GM19372 (cell line): ENCODE measurements at regions not wholly inside any gene's neighbourhood (a gene's known extent, or its start where the extent isn't known, plus 50 kb on each side); places are given as distances from the start of the nearest gene placed in this dataset.
"Not testable (repeated sequence)": the region's sequence is repeated elsewhere in the genome, so short reads cannot be mapped to it uniquely, and the experiment has no call there.

Experiments used
- ATAC-seq: cut with Tn5 transposase; IDR thresholded peaks from one replicate; pipeline ENCODE4 v1.9.1; 2021; ENCODE audit warnings: mild to moderate bottlenecking, low read depth, moderate library complexity; ENCODE audit not compliant: unreplicated experiment

DNA sequence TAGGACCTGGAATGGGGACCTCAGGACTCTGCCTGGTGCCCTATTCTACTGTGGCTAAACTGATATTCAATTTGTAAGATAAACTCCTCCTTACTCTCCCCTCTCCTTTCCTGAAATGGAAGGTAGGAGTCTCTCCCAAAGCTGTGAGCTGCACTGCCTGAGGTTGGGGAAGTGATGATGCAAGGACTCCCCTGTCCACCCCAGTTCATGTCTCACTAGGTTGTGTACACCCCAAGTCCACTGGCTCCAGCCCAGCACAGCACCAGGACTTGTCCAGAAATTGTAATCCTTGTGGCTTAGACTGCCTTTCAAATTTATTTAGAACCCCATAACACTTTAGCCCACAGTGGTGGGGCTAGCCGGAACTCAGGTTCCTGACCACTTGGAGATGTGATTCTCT is 247.2 kb upstream of the CTBP2 start:
- no peak for ATAC-seq

DNA sequence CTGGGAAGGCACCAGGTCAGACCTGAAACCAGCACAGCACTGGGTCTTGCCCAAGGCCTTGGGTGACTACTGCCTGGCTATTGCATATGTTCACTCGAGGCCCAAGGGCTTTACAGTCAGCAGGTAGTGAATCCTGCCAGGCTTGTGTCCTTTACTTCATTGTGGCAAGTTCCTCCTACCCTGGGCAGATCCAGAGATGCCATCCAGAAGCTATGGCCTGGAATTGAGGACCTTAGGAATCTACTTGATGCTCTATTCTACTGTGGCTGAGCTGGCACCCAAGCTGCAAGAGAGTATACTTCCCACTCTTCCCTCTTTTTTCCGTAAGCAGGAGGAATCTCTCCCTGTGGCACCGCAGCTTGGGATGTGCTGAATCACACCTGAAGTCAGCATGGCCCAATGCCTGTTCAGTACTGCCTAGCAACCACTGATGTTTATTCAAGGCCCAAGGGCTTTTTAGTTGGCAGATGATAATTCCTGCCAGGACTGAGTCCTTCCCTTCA is 246.7 kb upstream of the CTBP2 start:
- ATAC-seq = no peak

DNA sequence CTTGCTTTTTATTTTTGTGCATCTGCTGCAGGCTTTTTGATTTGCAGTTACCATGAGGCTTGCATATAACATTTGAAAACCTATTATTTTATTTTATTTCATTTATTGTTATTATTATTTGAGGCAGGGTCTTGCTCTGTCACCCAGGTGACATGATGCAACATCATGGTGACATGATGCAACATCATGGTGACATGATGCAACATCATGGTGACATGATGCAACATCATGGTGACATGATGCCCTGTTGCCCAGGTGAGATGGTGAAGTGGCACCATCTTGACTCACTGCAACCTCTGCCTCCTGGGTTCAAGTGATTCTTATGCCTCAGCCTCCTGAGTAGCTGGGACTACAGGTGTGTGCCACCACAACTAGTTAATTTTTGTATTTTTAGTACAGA is 244.5 kb upstream of the CTBP2 start:
- ATAC-seq = not testable (repeated sequence)

DNA sequence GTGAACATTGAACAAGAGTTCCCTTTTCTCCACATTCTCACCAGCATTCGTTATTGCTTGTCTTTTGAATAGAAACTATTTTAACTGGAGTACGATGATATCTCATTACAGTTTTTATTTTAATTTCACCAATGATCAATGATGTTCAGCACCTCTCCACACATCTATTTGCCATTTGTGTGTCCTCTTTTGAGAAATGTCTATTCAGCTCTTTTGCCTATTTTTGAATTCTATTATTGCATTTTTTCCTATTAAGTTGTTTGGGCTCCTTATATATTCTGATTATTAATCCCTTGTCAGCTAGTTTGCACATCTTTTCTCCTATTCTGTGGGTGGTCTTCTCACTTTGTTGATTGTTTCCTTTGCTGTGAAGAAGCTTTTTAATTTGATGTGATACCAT is 241.1 kb upstream of the CTBP2 start:
- no peak for ATAC-seq

DNA sequence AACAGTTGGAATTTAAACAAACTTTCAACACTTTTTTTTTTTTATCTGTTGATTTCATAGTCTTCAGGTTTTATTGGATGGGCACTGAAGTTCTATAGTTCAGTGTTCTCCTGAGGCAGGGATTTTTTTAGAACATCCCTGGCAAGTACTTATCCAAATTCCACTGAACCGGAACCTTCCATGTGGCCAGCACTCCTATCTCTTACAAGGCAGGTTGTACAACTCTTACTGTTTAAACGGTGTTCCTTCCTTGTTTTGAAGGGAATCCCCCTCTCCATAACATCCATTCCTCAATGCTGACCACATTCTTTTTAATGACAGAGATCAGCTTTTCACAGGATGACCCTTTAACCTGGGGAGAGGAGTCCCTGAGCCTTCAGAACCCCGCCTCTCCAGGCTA is 238.9 kb upstream of the CTBP2 start:
- ATAC-seq = no peak

DNA sequence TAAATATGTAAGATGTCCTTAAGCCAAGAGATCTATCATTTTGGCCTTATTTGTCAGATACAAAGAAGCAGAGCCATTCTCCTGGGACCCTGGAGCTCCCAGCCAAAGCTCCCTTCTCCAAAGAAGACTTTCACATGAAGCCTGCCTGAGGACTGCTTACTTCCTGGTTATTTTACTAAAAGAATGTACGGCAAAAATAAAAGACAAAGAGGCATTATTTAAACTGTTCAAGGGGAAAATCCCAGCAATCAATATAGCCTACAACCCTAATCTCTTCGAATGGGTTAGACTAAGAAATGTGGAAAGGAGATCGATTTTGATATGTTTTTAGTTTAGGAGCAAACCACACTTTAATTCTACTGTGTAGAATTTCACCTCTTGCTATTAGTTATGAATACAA is 237.9 kb upstream of the CTBP2 start:
- ATAC-seq = no peak

DNA sequence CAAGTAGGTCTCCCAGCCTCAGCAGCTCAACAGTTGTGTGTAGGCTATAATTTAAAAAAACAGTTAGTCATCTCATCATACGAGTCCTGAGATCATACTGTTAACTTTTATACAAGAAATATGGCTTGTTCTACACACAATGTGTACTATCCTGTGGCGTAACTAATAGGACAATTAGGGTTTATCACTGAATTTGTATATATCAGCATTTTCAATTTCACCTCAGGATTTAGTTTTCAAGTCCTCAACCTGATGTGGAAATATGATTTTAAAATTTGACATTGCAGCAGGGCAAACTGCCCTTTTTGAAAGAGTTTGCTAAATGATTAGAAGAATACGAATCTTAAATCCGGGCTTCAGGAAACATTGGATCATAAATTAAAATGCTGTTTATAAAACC is 237.2 kb upstream of the CTBP2 start:
- no peak for ATAC-seq

DNA sequence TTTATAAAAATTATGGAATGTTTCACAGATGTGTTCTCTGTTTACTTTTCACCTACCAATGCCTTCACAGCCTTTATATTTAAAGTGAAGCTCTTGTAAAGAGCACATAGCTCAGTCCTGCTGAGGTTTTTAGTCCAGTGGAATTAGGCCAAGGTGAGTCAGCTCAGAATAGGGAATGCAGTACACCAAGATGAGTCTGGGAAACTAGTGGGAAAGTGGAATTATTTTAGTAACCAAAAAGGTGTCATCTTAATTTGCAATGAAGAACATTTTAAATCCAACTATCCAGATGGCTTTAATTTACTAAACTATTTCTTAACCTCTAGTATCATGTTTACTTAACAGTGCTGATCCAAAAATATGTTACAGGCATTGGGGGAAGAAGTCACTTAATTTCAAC is 236.3 kb upstream of the CTBP2 start:
- no peak for ATAC-seq

DNA sequence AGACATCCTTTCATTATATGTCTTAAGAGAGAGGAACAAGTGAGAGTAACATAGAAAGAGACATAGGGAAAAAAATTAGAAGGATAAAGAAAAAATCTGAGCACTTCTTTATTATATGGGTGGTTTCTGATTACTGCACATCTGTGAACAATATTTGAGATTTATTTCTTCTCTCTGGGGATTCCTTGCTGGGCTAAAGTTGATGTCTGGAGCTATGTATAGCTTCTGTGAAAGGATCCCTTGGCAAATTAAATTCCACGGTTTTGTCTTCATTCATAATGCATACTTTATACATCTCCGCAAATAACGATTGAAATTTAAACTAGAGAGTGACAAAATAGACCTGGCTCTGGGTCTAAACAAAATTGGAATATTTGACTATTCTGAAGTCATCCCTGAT is 232.2 kb upstream of the CTBP2 start:
- ATAC-seq = no peak

DNA sequence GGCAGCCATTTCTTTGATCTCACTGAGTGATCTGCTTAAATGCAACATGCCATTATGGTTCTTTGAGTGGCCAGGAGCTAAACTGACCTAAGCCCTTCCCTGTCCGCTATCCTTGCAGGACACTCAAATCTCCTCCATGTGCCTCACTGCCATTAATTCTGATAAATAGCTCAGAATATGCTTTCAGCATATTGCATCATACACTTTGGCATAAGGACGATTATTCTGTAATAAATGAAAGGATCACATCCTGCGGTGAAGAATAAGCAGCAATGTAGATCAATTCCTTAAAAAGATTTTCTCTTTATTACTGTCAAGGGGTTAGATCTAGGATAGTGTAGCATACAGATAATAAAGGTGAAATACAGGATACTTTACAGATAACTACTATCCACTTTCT is 231.8 kb upstream of the CTBP2 start:
- no peak for ATAC-seq

DNA sequence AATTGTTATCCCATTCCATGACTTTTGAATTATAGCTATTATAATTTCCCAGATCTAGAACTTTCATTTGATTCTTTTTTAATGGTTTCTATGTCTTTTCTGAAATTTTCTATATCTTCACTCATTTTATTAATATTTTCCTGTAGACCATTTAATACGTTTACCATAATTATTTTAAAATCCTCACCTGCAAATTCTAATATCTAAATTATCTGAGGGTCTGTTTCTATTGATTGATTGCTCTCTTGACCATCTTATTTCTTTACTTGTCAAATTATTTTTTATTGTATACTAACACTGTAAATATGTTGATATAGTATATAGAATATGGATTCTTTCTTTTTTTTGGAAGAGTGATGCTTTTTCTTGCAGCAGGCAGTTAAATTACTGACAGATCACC is 229.3 kb upstream of the CTBP2 start:
- no peak for ATAC-seq

DNA sequence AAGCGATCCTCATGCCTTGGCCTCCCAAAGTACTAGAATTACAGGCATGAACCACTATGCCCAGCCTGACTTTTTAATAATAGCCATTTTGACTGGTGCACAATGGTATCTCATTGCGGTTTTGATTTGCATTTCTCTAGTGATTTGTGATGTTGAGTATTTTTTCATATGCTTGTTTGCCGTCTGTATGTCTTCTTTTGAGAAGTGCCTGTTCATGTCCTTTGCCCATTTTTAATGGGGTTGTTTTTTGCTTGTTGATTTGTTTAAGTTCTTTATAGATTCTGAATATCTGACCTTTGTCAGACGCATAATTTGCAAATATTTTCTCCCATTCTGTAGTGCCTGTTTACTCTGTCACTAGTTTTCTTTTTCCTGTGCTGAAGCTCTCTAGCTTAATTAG is 219.2 kb upstream of the CTBP2 start:
- ATAC-seq = no peak

DNA sequence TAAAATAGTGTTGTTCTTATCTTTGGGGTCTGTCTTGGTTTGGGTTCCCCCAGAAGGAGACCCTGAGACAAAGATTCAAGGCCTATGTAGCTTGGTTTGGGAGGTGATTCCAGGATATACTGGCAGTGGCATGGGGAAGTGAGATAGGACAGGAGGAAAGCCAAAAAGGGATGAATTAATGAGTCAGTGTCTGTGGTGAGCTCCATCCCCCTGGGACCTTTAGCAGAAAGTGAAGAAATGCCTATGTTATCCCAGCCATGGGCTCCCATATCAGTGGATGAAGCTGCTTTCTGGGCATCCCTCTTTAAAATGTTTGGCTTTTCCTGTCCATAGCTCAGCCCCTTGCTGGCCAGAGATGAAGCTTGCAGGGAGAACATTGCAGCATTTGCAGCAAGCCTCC is 217.0 kb upstream of the CTBP2 start:
- ATAC-seq = no peak

DNA sequence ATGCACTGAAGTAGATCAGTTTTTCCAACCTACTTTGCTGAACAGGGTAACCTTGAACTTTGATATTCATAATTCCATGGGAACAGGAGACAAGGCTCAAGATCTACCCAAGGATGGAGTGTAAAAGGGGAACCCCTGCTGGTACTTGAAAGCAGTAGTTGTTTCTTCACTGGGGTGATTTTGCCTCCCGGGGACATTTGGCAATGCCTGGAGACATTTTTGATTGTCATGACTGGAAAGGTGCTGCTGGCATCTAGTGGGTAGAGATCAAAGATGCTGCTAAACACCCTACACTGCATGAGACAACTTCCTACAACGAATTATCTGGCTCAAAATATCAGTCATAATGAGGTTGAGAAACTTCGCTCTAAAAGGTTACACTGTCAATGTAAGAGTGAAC is 214.8 kb upstream of the CTBP2 start:
- no peak for ATAC-seq

DNA sequence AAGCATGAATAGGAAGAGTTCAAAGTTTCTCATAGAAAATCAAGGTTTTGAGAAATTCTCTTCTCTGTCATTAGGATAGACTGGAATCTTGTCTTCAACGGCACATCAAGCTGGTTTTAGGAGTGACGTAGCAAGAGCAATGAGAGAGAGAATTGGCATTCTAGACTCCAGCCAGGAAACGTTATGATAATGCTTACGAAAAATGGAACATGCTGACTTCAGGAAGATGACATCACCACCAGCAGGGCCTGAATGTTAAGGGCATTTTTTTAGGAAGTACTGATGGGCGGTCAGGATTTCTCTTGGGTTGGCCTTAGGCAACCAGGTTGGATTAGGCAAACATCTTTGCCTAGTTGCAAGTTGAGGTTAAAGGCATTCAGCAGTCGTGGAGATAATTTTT is 213.2 kb upstream of the CTBP2 start:
- no peak for ATAC-seq

DNA sequence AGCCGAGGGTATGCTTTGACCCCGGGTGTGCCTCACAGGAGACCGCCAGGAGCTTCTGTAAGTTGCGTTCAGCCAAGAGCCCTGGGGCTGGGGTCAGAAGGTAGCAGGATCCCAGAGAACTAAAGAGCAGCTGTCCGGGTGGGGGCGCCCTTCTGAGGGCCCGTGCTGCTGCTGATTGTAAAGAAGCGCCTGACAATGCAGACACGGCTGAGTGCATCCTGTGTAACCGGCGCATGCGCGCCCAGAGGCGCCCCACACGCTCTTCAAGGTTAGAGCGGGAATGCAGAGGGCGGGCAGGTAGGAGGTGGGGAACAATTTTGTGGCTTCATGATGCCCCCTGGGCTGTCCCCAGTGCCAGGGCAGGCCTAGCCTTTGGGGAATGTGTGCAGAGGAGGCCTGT is 210.2 kb upstream of the CTBP2 start:
- ATAC-seq = no peak

DNA sequence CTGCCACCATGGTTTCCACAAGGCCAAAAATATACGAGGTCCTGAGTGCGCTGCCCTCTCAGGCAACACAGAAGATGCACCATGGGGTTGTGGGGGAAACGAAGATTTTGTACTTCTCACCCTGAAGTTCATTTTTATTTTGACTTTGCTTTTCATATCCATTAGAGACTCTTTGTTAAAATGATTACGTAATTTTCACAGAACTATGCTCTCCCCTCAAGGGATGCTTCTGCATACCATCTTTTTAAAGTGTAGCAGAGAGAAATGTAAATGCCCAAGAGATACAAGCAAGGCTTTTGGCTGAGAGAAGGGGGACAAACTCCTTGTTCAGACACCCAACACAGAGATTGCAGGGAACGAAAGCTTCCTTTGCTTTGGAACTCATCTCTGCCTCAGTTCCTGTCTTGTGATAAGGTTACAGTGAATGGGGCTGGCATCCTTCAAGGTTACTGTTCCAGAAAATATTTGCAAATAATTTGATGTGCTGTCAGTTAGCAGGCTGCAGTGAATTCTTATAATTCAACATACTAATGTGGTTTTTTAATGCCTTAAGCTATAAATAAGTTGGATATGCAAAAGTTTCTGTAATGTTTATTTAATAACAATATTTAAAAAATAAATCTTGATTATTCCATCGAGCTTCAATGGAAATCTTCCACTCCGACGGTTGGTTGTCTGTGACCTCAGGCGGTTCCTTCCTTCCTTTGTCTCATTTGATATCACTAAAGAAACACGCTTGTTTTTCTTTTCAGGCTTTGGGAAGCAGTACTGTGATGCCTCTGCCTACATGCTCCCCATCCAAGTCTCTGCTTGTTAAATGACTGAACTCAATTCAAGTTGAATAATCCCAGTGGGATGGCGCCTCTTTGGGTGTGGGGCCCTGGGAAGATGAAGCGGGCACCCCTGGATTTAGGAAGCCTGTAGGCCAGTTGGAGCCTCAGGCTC is 209.3 kb upstream of the CTBP2 start:
- ATAC-seq = no peak

DNA sequence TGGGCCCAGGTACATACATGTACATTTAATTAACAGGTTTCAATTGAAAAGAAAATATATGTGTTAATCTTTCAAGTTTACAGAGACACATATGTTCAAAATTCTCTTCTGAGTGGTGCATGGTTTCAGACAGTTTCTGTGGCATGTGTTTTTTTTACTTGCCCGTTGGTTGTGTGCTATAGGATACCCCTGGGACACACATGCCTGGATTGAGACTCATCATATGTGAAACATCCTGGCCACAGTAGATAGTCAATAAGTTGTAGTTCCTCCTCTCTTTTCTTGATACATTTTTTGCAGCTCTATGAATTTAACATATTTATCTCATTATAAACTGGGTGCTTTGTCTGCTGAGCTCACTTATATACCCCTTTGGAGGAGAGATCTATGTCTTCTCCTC is 207.8 kb upstream of the CTBP2 start:
- ATAC-seq = no peak

DNA sequence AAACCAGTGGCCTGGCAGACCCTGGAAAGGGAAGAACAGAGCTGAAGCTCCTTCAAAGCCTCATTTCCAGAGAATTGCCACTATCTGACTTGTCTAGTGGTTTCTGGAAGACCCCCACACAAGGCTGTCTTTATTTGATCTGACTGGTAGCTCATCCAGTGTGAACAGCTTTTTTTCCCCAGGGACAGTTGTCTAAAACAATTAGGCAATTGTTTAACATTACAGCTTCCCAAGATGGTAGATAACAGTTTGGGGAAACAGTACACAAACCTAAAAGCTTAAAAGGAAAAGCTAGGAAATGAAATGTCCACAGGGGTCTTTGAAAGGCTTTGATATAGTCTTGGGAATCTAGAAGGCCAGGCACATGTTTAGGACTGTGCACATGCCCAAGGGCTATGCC is 203.4 kb upstream of the CTBP2 start:
- no peak for ATAC-seq

DNA sequence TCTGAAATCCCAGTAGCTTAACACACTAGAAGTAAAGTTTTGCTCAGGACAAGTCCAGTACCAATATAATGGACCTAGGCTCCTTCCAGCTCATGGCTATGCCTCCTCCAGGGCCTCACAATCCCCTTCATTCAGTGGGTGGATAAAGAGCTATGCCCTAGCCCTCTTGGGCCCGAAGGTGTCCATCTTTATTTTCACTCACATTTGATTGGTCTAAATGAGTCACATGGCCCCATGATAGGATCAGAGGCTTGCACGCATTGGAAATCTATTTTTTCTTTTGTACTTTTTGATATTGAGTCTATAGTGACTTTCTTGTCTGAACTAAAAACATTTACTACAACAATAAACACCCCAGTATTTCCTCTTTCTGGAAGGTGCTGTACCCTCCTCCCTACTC is 202.6 kb upstream of the CTBP2 start:
- ATAC-seq = no peak

DNA sequence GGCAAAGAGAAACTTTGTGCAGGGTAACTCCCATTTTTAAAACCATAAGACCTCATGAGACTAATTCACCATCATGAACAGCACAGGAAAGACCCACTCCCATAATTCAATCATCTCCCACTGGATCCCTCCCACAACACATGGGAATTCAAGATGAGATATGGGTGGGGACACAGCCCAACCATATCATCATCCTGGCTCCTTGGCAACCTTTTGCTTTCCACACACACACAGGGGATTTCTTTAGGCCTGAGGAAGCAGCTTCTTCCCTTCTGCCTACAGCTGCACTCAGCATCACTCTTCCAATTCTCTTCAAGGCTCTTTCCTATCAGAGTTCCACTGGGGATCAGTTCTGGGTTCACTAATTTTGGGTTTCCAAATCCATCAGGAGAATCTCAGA is 199.0 kb upstream of the CTBP2 start:
- ATAC-seq = no peak

DNA sequence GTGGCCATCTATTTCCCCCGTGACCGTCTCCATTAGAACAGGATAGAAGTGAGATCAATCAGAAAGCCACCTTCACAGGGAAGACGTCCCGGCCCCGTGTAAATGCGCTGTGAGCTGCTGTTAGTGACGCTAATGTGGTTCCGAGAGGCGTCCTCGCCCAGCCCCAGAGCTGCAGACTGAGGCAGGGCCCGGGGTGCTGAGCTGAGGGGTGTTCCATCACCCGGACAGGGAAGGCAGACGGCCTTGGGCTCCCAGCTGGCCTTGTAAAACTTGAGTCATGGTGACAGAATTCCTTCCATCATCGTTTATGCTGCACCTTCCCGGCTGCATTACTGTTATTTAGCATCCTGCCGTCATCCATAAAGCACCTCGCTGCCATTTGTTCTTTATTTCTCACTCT is 195.3 kb upstream of the CTBP2 start:
- no peak for ATAC-seq
